GM18505 (cell line): ENCODE measurements at regions not wholly inside any gene's neighbourhood (a gene's known extent, or its start where the extent isn't known, plus 50 kb on each side); places are given as distances from the start of the nearest gene placed in this dataset.
"Not testable (repeated sequence)": the region's sequence is repeated elsewhere in the genome, so short reads cannot be mapped to it uniquely, and the experiment has no call there.

Experiments used
- ATAC-seq: cut with Tn5 transposase; IDR thresholded peaks from one replicate; pipeline ENCODE4 v1.9.1; 2021; ENCODE audit not compliant: unreplicated experiment
- POLR2A ChIP-seq: IDR thresholded peaks from 4 replicates; pipeline ENCODE4 v1.6.1; 2011; ENCODE audit warnings: borderline replicate concordance; ENCODE audit not compliant: insufficient read depth, insufficient read length; ENCODE audit errors: extremely low read depth

DNA sequence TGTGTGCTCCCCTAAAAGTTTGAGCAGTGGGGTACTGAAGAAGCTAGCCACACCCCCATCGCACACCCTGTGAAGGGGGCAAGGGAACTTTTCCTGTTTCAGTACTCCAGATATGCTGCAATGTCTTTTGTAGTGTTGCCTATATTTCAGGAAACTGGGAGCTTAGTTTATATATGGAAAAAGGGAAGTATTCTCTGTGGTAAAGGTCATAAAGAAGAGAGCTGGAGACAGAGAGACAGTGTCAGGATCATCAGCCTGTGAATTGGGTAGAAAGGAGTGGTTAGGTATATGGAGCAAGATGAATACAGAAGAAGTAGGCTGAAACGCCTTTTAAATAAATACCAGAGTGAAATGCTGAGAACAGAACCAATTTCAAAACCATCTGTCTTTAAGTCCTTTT lies 82.2 kb upstream of the C9orf72 start:
- TF ChIP-seq POLR2A, result no peak
- no peak for ATAC-seq

DNA sequence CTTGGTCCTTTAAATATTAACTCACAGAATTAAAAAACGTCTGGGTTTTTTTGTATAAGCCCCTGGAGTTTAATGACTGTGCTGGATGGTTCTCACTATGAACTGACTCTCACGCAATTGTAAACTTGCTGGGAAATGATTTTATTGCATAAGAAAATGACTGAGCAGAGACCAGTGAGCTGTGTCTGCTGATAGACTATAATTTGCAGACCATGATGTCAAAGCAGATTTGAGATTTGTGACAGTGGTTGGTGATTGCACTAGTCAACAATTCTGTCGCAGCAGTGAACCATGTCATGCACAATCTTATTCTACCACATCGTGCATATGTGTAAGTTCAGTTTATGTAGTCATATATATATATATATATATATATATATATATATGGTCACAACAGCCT lies 85.7 kb upstream of the C9orf72 start:
- no peak for TF ChIP-seq POLR2A
- ATAC-seq, result no peak

DNA sequence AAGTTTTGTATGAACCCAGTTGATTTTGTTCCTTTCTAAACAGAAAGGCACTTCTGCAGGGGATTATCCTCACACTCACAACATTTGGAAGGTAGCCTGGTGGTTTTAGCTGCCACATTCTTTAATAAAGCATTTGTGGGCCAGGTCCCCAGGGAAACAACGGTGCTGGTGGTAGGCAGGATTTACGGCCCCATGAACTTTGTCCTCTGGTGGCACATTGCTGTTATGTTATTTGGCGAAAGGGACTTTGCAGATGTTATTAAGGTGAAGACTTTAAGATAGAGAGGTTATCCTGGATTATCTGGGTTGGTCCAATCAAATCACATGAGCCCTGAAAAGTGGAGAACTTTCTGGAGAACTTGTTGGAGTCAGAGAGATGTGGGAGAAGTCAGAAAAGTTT lies 86.3 kb upstream of the C9orf72 start:
- TF ChIP-seq POLR2A, result no peak
- no peak for ATAC-seq

DNA sequence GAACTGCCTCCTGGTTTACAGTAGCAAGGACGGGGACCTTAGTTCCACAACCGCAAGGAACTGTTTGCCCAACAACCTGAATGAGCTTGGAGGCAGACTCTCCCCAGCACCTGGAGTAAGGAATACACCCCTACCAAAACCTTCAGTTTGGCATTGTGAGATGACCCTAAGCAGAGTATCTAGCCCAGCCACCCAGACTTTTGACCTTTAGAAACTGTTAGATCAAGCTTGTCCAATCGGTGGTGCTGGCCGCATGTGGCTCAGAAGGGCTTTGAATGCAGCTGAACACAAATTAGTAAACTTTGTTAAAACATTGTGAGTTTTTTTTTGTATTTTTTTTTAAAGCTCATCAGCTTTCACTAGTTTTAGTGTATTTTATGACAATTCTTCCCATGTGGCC lies 86.9 kb upstream of the C9orf72 start:
- ATAC-seq, result no peak
- TF ChIP-seq POLR2A, result no peak

DNA sequence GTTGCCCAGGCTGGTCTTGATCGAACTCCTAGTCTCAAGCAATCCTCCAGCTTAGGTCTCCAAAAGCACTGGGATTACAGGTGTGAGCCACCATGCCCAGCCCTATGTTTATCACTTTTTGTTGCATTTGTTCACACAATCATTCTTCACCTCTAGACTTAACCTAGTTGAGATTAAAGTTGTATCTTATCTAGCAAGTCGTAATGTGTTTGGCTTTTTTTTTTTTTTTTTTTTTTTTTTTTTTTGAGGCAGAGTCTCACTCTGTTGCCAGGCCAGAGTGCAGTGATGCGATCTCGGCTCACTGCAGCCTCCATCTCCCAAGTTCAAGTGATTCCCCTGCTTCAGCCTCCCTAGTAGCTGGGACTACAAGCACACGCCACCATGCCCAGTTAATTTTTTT lies 90.2 kb upstream of the C9orf72 start:
- ATAC-seq, result no peak
- TF ChIP-seq POLR2A, result no peak

DNA sequence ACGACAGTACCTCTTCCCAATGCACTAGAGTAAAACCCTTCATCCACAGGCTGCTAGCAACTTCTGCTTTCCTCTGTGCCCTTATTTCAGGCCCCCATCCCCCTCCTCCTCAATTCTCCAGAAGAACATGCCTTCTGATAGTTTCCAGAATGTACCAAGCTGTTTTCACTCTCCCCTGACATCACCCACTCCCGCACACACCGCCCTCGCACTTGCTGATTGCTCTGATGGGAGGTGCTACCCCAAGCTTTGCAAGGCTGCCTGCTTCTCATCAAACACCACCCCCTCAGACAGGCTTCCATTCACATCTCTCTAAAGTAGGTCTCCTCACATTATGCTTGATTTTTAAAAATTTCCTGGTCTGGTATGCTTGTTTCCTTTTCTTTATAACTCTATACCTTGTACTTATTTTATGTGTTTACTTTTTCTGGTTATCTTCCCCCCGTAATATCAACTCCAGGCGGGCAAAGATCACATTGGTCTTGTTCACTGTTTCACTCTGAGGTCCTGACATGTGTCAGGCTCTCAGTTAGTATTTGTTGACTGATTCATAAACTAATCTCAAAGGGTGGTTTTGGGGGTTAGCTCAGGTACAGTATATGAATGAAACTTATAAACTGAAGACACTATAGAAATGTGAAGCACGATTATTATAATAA lies 91.0 kb upstream of the C9orf72 start:
- ATAC-seq, result no peak
- no peak for TF ChIP-seq POLR2A

DNA sequence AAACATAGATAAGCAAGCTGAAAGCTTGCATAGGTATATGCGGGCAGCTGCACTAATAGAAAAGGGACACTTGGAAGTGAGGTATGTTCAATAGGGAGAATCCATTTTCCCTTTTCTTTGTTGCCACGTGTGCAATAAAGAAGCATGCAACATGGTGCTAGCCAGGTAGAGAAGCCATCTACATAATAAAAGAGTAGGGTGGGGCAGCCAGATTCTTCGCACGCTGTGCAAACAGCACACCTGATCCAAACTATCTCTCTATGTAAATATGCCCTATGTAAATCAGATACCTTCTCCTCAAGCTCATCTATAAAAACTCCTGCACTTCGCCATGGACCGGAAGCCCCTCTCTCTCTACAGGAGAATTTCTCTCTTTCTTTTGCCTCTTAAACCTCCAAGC lies 91.9 kb upstream of the C9orf72 start:
- ATAC-seq, result no peak
- TF ChIP-seq POLR2A, result no peak

DNA sequence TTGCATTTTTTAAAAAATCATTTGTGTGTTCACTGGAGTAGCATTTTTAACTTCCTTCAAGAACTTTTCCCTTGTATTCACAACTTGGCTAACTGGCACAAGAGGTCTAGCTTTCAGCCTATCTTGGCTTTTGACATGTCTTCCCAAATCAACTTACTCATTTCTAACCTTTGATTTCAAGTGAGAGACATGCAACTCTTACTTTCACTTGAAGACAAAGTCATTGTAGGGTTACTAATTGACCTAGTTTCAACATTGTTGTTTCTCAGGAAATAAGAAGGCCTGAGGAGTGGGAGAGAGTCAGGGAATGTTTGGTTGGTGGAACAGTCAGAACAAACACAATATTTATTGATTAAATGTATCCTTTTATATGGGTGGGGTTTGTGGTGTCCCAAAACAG lies 95.0 kb upstream of the C9orf72 start:
- no peak for ATAC-seq
- no peak for TF ChIP-seq POLR2A

DNA sequence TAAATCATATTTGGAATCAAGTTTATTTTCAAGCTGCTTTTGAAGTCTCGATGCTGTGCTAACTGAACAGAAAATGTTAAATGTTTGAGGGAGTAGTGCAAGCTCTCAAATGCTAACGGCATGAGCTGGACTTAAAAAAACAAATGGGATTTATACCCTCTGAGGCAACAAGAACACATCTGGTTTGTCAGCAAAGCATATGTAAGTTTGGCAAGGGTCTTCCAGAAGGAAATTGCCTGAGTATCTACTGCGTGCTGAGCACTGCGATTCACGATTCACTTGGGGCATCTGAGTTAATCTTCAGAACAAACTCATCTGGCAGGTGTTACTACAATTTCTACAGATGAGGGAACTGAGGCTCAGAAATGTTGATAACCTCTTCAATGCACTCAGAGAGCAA lies 98.4 kb upstream of the C9orf72 start:
- no peak for ATAC-seq
- TF ChIP-seq POLR2A, result no peak

DNA sequence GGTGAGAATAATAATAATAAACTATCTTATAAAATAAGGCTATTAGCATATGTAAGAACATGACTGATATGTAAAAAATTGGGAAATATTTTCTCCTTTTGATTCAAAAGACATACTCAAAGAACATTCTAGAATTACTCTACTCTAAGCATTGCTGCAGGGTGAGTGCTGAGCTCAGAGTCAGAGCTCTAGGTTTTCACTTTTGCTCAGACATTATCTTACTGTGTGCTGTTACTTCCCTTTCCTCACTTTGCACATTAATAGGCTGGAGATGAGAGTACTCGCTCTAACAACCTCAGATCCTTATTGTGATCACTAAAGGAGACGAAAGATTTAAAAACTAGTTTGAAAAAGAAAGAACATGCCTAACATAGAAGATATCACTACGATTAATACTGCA lies 99.4 kb upstream of the C9orf72 start:
- TF ChIP-seq POLR2A, result no peak
- ATAC-seq, result no peak

DNA sequence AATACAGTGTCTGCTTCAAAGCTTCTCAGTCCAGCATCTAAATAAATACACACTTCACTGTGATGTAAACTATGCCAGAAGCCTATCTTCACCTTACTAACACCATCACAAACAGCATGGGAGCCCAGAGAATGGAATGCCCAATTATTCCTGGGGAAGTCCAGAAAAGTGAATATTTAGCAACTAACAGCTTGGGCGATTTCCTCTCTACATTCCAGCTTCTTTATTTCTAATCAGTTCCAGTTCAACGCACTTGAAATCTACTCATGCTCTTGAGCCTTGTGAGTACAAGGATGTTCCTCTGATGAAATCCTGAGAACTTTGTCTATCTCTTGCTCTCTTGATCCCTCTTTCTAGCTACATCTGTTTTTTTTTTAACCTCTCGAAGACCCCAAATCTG lies 100.4 kb upstream of the C9orf72 start:
- TF ChIP-seq POLR2A, result no peak
- no peak for ATAC-seq

DNA sequence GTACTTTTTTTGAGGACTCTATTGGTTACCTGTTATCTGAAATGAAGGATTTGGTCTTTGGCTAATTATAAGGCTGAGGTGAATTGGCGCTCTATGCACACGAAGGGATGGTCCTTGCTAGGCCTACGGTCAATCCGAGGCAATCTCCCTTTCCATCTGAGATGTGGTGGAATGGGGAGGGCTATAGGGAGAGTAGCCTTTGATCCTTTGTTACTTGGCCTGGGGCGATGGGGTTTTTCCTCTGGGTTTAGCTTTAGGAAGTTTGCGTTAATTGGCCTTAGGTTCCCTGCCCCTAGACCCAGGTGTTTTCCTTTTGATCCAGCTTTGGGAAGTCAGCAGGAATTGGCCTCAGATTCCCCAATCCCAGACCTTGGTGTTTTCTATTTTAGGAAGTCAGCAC lies 102.1 kb upstream of the C9orf72 start:
- TF ChIP-seq POLR2A, result no peak
- ATAC-seq, result no peak

DNA sequence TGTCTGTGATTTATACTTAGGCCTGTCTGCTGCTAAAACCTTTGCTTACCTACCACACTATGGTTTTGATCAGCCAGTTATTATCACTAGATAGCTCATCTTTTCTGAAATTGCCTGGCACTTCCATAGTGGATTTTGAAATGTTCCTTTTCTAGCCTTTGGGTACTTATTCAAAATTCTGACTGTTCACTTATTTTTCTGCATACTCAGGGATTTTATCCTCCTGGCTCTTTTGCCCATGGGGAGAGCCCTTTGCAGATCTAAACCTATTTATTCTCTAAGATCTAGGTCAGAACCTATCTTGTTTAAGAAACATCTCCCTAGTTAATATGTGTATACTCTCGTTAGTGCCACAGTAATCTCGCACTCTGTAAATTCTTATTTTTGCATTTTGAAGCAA lies 103.5 kb upstream of the C9orf72 start:
- ATAC-seq, result no peak
- no peak for TF ChIP-seq POLR2A

DNA sequence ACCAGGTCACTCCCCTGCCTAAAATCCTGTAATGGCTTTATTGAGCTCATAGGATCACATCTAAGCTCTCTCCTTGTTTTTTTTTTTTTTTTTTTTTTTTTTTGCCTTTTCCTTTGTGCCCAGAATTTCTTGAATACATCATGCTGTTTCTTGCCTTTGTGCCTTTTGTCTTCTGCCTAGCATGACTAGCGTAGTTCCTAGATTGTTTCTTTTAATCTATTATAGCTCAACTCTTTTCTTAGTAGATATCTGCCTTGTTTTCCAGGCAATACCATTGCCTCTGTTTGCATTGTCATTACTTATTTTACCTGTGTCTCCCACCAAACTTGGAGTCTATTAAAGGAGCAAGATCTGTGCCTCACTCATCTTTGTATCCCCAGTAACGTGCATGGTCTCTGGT lies 106.1 kb upstream of the C9orf72 start:
- no peak for ATAC-seq
- TF ChIP-seq POLR2A, result no peak

DNA sequence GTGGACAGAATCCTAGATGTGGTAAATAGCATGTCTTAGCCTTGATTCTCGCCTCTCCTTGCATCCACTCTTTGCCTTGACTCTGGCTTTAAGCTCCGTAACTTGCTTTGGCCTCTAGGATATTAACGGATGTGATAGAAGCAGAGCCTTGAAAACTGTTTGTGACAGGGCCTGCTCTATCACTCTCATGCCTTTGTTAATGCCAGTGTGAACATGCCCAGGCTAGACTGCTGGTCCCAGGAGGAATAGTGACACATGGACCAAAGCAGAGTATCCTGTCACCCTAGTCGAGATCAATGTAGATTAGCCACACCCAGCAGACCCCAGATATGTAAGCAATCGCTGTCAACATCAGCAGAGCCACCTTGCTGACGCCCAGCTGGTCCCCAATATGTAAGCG lies 109.9 kb upstream of the C9orf72 start:
- TF ChIP-seq POLR2A, result no peak
- no peak for ATAC-seq

DNA sequence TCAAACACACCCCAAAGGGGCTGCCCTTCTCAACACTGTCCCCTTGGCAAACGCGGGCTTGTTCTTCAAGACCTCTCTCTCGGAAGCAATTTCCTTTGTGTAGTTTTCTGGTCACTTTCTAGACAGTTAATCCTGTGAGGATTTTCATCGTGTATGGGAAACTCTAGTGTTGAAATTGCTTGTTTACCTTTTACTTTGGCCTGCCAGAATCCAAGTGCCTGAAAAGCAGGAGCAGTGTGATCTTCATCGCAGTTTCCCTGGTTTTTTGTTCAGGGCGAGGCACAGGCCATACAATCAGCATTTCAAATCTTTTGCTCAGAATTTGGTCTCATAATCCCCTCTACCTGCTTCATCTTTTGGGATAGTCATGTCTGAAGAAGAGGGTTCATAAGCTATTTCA lies 115.7 kb upstream of the C9orf72 start:
- no peak for ATAC-seq
- TF ChIP-seq POLR2A, result no peak

DNA sequence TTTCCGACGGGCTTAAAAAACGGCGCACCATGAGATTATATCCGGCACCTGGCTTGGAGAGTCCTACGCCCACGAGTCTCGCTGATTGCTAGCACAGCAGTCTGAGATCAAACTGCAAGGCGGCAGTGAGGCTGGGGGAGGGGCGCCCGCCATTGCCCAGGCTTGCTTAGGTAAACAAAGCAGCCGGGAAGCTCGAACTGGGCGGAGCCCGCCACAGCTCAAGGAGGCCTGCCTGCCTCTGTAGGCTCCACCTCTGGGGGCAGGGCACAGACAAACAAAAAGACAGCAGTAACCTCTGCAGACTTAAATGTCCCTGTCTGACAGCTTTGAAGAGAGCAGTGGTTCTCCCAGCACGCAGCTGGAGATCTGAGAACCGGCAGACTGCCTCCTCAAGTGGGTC lies 117.5 kb upstream of the C9orf72 start:
- not testable (repeated sequence) for ATAC-seq
